Right renal cortex interstitium (tissue), 3 donors: ENCODE measurements at regions not wholly inside any gene's neighbourhood (a gene's known extent, or its start where the extent isn't known, plus 50 kb on each side); places are given as distances from the start of the nearest gene placed in this dataset.

ENCODE experiments used
- DNase-seq, 3 donors: peaks; one replicate each; pipeline ENCODE4 v3.0.0-alpha.2; 2013; ENCODE audit warnings: low read depth in 3 of 3, low spot score in 2 of 3

- no peak for DNase-seq
These were observed 59.6 kb downstream of the OLIG3 start for GRCh38 chr6:137434640-137435039.

- no peak for DNase-seq
These were observed 62.1 kb downstream of the OLIG3 start for GRCh38 chr6:137432054-137432611.

GRCh38 chr6:137430954-137431353 is 63.2 kb downstream of the OLIG3 start:
- no peak for DNase-seq

- DNase-seq: no peak
These were observed 66.4 kb downstream of the OLIG3 start for GRCh38 chr6:137427656-137428290.

- no peak for DNase-seq
These were observed 68.0 kb downstream of the OLIG3 start for GRCh38 chr6:137426007-137426689.

GRCh38 chr6:137424251-137424650 is 69.9 kb downstream of the OLIG3 start:
- no peak for DNase-seq

- no peak for DNase-seq
These were observed 70.6 kb downstream of the OLIG3 start for GRCh38 chr6:137423451-137424168.

GRCh38 chr6:137417396-137417795 is 76.8 kb downstream of the OLIG3 start:
- no peak for DNase-seq

GRCh38 chr6:137416376-137417109 is 77.7 kb downstream of the OLIG3 start:
- DNase-seq: no peak

GRCh38 chr6:137415834-137416190 is 78.4 kb downstream of the OLIG3 start:
- DNase-seq: no peak

- peak; percentile 25 to 54 (median 50) for DNase-seq
These were observed 78.9 kb downstream of the OLIG3 start for GRCh38 chr6:137415127-137415833.

GRCh38 chr6:137414599-137414998 is 79.6 kb downstream of the OLIG3 start:
- DNase-seq: no peak

- no peak for DNase-seq
These were observed 80.7 kb downstream of the OLIG3 start for GRCh38 chr6:137413482-137413881.

GRCh38 chr6:137412562-137412961 is 81.6 kb downstream of the OLIG3 start:
- DNase-seq: no peak

- no peak for DNase-seq
These were observed 84.9 kb downstream of the OLIG3 start for GRCh38 chr6:137409266-137409777.

- DNase-seq: no peak
These were observed 86.4 kb downstream of the OLIG3 start for GRCh38 chr6:137407816-137408215.

GRCh38 chr6:137405806-137406205 is 88.4 kb downstream of the OLIG3 start:
- no peak for DNase-seq

GRCh38 chr6:137403855-137404254 is 90.3 kb downstream of the OLIG3 start:
- DNase-seq: no peak

GRCh38 chr6:137403443-137403842 is 90.8 kb downstream of the OLIG3 start:
- no peak for DNase-seq

- DNase-seq: no peak
These were observed 92.0 kb downstream of the OLIG3 start for GRCh38 chr6:137402143-137402680.
